ENCODE measurements at regions not wholly inside any gene's neighbourhood (a gene's known extent, or its start where the extent isn't known, plus 50 kb on each side); places are given as distances from the start of the nearest gene placed in this dataset.
A peak's percentile ranks its signal among the peaks of the same experiment; 100 is the strongest.

DNA sequence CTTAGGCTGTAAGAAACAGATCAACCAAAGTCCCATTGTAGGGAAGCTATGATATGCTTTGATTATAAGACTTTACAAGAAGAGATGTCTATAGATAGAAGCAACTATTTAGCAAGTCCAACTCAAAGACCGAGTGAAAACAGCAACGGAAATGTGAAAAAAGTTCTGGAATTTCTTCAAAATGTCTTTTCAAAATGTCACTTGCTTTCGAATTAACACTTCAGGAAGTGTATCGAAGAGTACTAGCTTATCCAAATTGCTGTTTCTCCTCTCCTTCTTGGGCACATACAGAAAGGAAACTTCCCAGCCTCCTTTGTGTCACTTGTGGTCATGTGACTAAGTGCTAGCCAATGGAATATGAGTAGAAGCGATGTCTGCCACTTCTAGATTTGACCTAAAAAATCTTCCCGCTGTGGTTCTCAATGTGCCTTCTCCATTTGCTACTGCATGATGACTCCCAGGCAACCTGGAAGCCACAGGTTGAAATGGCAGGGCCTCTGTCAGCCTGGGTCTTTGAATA, 89.9 kb downstream of the TSEN15 start:
- no peak for DNase-seq

DNA sequence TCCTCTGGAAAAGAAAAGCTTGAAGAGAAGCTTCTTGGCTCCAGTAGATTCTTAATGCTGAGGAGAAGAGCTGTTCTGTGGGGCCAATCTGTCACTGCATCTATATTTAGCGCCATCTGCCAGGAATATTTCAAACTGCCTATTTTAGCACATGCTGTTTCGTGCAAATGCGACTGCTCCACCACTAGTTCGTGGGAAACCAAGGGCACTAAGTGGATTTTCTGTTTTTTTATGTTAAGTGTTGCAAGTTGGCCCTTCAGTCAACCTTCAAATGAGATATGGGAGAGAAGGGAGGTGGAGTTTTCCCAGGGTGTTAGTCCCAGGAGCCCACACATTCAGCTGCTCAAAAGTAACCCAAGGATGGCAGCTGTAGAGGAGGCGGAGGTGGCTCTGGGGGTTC, 91.9 kb downstream of the TSEN15 start:
- peak; percentile 78 for DNase-seq

DNA sequence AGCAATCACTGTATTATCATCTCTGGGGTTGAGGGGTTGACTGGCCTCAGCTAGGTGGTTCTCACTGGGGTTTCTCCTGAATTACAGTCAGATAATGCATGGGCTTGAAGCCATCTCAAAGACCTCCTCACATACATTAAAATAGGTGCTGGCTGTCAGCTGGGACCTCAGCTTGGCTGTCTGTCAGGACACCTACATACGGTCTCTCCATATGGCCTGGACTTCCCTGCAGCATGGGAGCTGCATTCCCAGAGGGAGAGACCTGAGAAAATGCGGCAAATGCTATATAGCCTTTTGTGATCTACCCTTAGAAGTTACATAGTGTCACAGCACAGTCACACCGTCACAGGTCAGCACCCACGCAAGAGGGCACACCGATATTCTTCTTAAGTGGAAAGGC, 93.6 kb downstream of the TSEN15 start:
- DNase-seq: no peak

DNA sequence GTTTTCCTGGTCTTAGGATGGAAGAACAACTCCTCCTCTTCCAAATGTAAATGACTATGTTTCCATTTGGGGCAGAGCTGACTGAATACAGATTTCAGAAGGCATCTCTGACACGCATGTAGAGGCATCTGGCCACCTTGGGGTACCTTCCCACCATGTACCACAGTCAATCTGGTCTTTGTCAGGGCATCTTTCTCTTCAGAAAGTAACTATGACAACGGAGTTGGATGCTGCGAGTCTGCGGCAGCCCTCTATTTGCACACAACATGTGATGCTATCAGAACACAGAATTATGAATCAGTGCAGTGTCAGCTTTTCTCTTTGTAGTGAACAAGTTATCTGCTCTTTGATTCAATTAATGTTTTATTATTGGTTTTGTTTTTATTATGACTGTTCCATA, 94.7 kb downstream of the TSEN15 start:
- DNase-seq: no peak

DNA sequence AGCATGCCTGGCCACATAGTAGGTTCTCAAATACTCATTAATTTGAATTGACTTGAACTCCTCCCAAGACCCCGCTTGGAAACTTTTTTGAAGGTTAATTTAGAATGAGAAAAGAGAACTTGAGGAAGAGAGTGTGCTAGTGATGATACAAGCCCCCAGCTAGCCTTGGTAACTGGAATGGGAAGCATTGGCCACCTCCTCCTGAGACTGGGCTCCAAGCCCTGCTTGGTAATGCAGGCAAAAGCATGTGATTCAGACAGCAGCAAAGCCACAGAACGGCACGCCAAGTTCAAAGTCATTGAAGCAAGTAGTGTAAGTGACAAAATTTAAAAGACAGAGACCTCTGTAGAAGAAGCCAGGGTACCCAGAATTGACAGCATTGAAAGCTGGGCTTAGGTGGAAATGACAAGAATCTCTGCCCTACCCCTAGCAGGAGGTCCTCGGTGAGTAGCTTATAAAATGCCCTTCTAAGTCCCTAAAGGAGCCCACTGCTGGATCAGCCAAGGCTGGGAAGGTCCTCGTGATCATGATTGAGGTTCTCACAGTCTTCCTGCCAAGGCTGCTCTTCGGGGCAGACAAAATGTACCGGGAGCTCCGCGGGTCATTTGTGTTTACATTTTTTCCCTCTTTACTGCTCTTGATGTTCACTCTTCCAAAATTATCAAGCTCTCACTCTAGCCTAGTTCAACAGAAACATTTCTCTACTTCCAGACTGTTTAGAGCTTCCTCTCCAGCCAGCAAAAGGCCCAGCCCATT, 99.4 kb downstream of the TSEN15 start:
- no peak for DNase-seq

DNA sequence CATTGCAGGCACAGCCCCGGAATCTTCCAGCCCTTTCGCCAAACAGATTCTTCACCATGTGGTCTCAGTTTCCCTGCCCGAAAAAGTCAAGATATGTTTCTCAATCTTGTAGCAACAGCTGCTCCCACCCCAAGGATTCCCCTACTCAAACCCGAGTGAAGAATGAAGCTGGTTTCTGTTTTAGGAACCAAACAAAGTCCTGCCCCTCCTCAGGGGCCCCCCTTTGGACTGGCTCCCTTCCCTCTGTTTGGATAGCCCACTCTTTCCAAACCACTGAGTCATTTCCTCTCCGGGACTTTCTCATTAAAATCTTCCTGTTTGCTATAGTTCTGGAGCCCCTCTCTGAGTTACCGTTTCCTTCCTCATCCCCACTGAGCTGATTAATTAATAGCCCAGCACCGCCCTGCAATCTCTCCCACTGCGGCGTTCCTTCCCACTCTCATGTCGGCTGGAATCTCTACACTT, 100.9 kb downstream of the TSEN15 start:
- DNase-seq: peak; percentile 83

DNA sequence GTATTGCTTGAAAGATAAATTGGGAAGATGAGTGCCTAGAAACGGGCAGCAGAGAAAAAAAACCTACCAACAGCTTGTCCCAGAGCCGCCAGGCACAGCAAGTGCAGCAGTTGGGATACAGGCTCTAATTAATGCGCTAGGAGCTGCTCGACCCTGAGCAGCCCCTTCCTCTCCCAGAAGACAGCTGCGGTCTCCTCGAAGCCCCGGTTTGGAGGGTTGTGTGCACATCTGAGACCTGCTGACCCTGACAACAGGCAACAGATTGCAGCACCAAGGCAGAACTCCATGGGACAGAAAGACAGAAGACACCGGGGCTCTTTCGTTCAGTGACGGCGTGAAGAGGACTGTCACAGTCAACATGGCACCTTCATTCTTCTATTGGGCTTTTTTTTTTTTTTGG, 101.4 kb downstream of the TSEN15 start:
- DNase-seq: no peak

DNA sequence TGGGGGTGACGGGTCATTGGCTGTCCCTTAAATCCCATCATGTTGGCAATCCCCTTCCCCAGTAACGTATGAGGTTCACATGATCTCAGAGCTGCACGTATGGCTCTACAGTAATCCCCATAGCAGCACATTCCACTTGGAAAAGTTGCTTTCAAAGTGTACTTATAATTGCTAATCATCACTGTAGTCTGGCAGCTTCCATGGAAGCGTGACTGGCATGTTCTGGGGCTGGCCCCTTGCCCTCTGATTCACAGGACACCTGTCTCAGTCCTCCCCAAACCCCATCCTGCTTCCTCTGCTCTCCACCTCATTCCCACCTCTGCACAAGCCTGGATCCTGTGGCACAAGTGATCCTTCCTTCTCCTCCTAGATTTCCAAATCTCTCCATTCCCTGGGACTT, 102.2 kb downstream of the TSEN15 start:
- DNase-seq: no peak

DNA sequence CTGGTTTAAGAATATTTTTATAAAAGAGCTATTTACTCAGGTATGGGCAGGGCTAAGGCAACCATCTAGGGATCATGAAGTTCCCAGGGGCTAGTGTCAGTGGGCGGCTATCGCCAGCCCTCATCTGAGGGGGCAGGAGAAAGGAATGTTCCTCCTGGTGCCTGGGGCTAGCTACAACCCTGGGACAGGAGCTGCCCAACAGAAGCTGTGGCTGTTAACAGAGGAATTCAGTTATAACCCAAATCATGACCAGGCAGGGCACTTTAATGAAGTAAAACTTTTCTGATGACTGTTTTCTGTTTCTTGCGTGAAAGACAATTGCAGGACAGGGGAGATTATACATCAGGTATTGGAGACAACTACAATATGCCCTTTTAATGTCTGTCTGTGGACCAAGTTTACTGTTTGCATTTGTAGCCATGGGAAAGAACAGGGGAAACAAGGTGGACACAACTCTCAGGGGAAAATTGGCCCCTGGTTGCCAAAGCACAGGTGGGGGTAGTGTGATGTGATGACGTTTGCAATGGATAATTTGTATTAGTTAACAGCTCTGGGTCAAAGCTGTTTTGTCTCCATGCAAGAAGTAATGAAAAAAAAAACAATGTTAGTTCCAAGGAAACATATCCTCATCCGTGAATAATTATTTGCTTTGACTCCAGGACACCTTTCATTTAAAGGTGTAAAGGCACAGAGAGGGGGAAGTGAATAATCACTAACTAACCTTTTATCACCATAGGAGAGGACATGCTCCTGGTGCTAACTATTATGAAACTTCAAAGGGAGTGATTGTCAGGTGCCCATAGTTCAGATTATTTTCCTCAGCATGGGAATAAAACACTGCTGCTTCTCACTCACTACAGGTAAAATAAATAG, 105.2 kb downstream of the TSEN15 start:
- DNase-seq: no peak

DNA sequence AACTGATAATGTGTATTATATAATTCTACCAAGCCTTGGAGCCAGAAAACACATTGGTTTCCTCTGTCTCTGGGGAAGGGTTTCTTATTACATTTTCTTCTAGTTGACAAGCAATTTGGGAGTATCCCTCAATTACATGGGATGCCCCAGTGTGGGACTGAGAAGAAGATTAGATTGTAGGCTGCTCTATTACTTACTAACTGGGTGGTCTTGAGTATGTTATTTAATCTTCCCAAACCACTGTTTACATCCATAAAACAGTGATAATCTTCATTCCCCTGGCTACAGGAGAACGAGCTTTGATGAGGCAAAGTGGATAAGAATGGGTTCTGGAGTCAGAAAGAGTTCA, 105.8 kb downstream of the TSEN15 start:
- no peak for DNase-seq

DNA sequence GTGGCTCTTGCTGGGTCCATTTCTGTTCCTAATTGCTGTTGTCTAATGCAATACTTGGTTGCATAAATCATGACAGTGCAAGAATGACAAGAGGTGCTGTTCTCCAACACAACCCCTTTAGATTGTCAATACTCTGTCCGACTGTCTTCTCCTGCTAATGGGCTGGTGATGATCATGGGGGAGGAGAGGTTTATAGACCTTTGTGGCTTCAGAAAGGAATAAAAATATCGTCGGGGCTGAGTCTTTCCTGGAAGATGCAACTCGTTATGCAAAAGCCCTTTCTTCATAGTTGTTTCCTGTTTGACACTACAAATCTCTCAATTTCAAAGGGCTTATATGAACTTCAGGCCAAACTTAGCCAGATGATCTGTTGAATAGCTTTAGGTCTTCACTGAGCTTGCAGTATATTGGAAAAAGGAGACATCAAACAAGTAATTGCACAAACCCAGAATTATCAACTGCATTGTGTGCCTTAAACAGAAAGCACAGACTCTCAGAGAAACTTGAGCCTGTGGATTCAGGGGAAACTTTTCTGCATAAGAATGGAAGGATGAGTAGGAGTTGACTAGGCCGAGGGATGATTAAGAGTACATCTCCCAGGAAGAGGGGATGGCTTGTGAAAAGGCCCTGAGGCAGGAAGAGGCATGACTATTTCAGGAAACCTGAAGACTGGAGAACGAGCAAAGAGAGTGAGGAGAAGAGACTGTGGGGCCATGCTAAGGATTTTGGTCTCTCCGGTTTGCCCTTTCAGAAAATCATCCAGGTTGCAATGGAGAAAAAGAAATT, 107.6 kb downstream of the TSEN15 start:
- no peak for DNase-seq

DNA sequence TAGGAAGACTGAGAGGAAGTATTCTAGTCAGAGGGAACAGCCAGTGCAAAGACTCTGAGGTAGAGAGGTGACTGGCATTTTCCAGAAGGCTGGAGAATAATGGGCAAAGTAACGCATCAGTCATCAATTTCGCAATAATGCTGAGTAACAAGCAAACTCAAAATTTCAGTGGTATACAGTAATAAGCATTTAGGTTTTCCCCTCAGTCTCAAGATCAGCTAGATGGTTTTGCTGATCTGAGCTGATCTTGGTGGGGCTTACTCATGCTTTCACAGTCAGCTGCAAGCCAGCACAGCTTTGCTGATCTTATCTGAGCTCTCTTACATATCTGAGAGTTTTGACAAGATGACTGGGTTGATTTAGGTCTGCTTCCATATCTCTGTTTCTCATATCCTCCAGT, 108.7 kb downstream of the TSEN15 start:
- DNase-seq: no peak

DNA sequence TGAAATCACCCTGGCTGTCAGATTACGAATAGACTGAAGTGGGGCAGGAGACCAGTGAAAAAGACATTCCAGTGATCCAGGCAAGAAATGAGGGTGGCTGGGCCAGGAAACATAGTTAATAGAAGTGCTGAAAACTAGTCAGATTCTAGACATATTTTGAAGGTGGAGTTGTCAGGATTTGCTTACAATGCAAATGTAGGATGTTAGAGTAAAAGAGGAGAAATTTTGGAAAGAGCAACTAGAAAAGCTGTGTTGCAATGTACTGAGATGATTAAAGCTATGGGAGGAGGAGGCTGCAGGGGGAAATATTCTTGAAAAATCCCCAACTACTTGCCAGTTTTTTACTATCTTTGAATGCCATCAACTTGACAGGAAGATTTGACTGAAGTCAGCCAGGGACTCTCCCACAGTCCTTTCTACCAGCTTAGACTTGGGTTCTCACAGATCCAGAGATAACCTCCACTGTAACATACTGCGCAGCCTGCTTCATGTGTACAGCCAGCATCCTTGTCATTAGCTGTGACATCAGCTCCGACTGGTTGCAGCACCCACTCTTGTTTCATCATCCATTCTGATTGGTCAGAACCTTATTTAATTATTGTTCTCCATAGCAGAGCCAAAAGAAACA, 109.7 kb downstream of the TSEN15 start:
- DNase-seq: peak; percentile 14

DNA sequence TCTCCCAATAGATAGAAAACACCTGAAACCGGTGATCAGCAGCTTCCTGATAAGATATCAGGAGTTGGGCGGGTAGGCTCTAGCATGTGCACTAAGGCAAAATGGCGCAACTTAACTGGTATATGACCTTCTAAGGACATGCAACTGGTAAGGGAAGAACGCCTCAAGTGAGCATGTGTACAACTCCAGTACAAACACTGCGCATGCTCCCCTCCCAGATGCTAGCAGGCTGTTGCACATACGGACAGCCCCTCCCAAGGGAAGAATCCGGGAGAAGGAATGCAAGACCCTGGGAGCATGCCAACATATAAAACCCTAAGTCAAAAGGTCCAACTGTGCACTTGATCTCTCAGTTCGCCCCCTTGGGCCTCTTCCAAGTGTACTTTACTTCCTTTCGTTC, 110.8 kb downstream of the TSEN15 start:
- DNase-seq: no peak

DNA sequence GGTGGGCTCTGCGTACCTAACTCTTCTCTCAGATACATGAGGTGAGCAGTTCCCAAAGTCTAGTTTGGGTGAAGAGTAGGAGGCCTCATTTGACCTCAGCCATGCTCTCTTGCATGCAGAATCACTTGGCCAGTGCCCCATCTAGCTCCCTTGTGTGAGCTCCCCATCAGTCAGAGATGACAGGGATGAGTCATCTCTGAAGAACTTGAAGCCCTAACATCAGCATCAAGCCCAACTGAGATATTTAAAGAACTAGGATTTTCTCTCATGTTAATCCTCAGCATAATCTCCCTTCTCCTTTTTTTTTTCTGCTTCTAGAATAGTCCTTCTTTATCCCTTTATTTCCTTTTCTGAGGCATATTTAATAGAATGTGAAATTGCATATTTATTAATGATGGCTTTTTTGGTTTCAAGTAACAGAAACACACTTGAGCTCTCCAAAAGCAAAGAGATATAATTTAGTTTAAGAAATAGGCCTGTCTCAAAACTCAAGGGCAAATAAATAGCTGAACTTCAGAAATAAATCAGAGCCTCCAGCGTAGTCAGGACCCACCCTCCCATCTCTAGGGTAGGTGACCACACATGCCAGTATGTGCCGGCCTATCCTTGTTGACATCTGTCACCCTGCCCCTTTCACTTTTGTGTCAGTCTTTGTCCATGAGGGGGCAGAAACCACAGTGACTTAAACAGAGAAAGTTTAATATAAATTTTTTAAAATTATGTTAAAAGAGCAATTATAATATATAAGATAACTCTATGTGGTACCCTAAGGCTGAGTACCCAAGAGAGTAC, 112.3 kb downstream of the TSEN15 start:
- DNase-seq: peak; percentile 52

DNA sequence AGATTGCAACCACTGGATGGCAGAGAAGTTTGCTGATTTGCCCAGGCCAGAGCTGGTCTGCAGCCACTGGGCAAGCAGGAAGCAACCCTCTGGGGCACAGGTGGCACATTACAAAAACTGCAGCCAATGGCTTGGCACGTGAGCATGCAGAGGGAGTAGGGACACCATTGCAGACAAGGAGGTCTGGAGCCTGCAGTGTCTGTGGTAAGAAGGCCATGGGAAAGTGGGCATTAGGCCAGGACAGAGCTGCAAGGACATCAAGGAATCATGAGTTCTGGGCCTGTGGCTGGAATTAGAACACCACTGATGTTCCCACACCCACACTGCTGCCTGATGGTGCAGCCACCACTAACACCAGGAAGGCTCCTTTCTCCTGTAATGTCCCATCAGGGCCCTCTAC, 113.0 kb downstream of the TSEN15 start:
- no peak for DNase-seq

DNA sequence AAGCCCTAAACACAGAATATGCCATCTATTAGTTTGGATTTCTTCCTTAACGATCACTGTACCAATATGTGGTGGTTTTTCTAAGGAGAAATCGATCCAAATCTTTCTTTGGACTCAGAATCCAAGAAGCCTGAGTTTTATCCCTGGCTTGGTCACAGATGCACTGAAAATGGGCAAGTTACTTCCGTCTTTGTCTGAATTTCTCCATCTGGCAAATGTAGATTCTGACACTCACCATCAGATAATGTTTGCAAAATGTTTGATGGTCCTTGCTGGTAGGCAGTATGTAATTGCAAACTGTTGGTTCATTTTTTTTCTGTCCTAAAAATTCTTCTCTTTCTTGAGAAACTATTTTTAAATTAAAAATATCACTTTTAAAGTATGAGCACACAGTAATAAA, 115.0 kb downstream of the TSEN15 start:
- DNase-seq: no peak

DNA sequence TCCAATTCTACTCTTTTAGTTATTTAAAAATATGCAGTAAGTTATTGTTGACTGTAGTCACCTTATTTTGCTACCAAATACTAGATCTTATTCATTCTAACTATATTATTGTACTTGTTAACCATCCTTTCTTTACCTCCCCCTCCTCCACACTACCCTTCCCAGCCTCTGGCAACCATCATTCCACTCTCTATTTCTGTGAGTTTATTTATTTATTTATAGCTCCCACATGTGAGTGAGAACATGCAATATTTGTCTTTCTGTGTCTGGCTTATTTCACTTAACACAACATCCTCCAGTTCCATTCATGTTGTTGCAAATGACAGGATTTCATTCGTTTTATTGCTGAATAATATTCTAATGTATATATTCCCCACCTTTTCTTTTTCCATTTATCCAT, 115.8 kb downstream of the TSEN15 start:
- DNase-seq: no peak

DNA sequence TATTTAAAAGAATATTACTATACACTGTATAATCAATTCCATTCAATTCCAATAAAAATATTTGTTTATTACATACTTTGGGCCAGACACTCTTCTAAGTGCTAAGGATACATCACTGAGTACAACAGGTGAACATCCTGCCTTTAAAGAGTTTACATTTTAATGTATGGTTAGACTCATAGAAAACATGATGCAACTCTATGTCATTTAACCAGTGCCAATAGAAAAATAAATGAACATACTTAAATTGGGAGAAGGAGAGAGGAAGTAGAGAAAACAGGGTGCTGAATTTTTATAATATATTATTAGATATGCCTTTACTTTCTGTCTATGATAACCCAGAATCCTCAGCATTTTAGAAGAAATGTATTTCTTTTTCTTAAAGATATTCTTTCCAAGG, 119.2 kb downstream of the TSEN15 start:
- no peak for DNase-seq

DNA sequence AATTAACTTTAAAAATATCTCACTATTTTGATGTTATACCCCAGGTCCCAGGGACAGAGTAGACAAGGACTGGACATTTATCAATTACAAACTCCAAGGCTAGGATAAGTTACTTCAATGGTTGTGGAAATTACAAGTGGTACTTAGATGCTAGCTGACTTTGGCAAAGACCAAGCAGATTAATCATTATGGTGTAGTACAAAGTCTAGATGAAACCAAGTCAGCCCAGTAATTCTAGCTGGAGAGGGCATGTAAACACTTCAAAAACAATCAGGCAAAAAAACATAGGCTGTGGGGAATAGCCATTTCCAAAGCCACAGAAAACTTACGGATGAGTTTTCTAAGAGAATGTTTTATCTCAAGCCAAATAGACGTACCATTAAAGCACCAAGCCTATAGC, 124.5 kb downstream of the TSEN15 start:
- DNase-seq: no peak

DNA sequence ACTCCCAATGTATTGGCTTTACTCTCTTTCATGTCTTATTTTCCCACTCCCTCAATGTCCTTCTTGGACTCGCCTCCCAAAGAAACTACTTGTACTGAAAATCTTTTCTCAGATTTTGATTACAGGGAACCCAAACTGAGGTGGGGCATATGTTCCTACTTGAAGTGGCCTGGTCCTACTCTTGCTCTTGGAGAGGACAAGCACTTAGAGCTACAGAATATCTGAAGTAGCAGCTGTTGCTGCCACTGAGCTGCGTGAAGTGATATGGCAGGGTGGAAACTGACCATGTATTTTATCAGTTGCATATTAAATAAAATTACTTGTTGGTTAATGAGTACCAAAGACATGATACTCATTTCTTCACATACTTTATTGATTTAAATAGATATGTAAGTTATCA, 129.5 kb downstream of the TSEN15 start:
- no peak for DNase-seq

All from skin of body (tissue), 1 donor.